ENCODE measurements at regions not wholly inside any gene's neighbourhood (a gene's known extent, or its start where the extent isn't known, plus 50 kb on each side); places are given as distances from the start of the nearest gene placed in this dataset.

- no peak for ATAC-seq
- no peak overlapping the region for H3K4me3 ChIP-seq
- intact Hi-C loops (cut with DNase I; ENCODE audit: low total_unique reads) (no loop called here), in situ Hi-C loops (cut with MboI; ENCODE audit: low sequenced_read_pairs in 4 of 4) (no loop called here)
- no peaks in the 10 kb centered on the region for H3K9me3 ChIP-seq
- no peaks in the 10 kb centered on the region for H3K4me1 ChIP-seq
- no peak for DNase-seq
- no peaks in the 10 kb centered on the region for H3K36me3 ChIP-seq
- TF ChIP-seq CTCF (IDR thresholded peaks at IDR 0.05 in 4 of 5, conservative IDR thresholded peaks at IDR 0.05 in 1 of 5) (no peak), POLR2A (IDR thresholded peaks at IDR 0.05) (no peak)
- H3K27ac ChIP-seq: no peak overlapping the region
- H3K27me3 ChIP-seq: no peaks in the 10 kb centered on the region
Measured at GRCh38 chr3:87057474-87057873, 66.5 kb upstream of the VGLL3 start.

- Histone ChIP-seq H3K36me3 (no peaks in the 10 kb centered on the region), H3K27me3 (no peaks in the 10 kb centered on the region), H3K4me1 (no peaks in the 10 kb centered on the region), H3K9me3 (no peaks in the 10 kb centered on the region), H3K4me3 (no peak overlapping the region), H3K27ac (no peak overlapping the region)
- intact Hi-C loops (cut with DNase I; ENCODE audit: low total_unique reads): no loop called here
- DNase-seq (no peak), ATAC-seq (no peak)
- TF ChIP-seq CTCF (IDR thresholded peaks at IDR 0.05 in 4 of 5, conservative IDR thresholded peaks at IDR 0.05 in 1 of 5) (no peak), POLR2A (IDR thresholded peaks at IDR 0.05) (no peak)
- in situ Hi-C loops (cut with MboI; ENCODE audit: low sequenced_read_pairs in 4 of 4): no loop called here
Measured at GRCh38 chr3:87053553-87053952, 62.6 kb upstream of the VGLL3 start.

GRCh38 chr3:87052499-87053260, 61.7 kb upstream of the VGLL3 start:
- Histone ChIP-seq H3K27me3 (no peaks in the 10 kb centered on the region), H3K27ac (no peak overlapping the region), H3K4me1 (no peaks in the 10 kb centered on the region), H3K9me3 (no peaks in the 10 kb centered on the region), H3K4me3 (no peak overlapping the region), H3K36me3 (no peaks in the 10 kb centered on the region)
- no peak for DNase-seq
- in situ Hi-C loops (cut with MboI; ENCODE audit: low sequenced_read_pairs in 4 of 4): no loop called here
- TF ChIP-seq CTCF (IDR thresholded peaks at IDR 0.05 in 4 of 5, conservative IDR thresholded peaks at IDR 0.05 in 1 of 5) (no peak), POLR2A (IDR thresholded peaks at IDR 0.05) (no peak)
- intact Hi-C loops (cut with DNase I; ENCODE audit: low total_unique reads): no loop called here
- ATAC-seq: no peak

- Histone ChIP-seq H3K27me3 (no peaks in the 10 kb centered on the region), H3K9me3 (no peaks in the 10 kb centered on the region), H3K27ac (no peak overlapping the region), H3K36me3 (no peaks in the 10 kb centered on the region), H3K4me1 (no peaks in the 10 kb centered on the region), H3K4me3 (no peak overlapping the region)
- ATAC-seq: no peak
- intact Hi-C loops (cut with DNase I; ENCODE audit: low total_unique reads) (no loop called here), in situ Hi-C loops (cut with MboI; ENCODE audit: low sequenced_read_pairs in 4 of 4) (no loop called here)
- TF ChIP-seq CTCF (IDR thresholded peaks at IDR 0.05 in 4 of 5, conservative IDR thresholded peaks at IDR 0.05 in 1 of 5): no peak
- TF ChIP-seq POLR2A (IDR thresholded peaks at IDR 0.05): no peak
- no peak for DNase-seq
Measured at GRCh38 chr3:87047852-87048251, 56.9 kb upstream of the VGLL3 start.

- H3K36me3 ChIP-seq: no peaks in the 10 kb centered on the region
- DNase-seq (no peak), ATAC-seq (no peak)
- no peaks in the 10 kb centered on the region for H3K4me1 ChIP-seq
- H3K27me3 ChIP-seq: no peaks in the 10 kb centered on the region
- no peaks in the 10 kb centered on the region for H3K9me3 ChIP-seq
- TF ChIP-seq POLR2A (IDR thresholded peaks at IDR 0.05): no peak
- TF ChIP-seq CTCF (IDR thresholded peaks at IDR 0.05 in 4 of 5, conservative IDR thresholded peaks at IDR 0.05 in 1 of 5): no peak
- intact Hi-C loops (cut with DNase I; ENCODE audit: low total_unique reads) (no loop called here), in situ Hi-C loops (cut with MboI; ENCODE audit: low sequenced_read_pairs in 4 of 4) (no loop called here)
- no peak overlapping the region for H3K4me3 ChIP-seq
- H3K27ac ChIP-seq: no peak overlapping the region
Measured at GRCh38 chr3:87046241-87046640, 55.3 kb upstream of the VGLL3 start.

All from gastrocnemius medialis (tissue), 4 donors.